Right lobe of liver (tissue), 4 donors: ENCODE measurements at regions not wholly inside any gene's neighbourhood (a gene's known extent, or its start where the extent isn't known, plus 50 kb on each side); places are given as distances from the start of the nearest gene placed in this dataset.

ENCODE experiments used
- CTCF ChIP-seq, 4 donors: fragments of 200-600 bp in 3 of 4; fragments of 450-650 bp in 1 of 4; IDR thresholded peaks; one replicate each; pipeline versions ENCODE4 v1.5.1 to v1.8.0; 2016 to 2022; ENCODE audit warnings: antibody characterized with exemption in 4 of 4, mild to moderate bottlenecking in 2 of 4
- POLR2A ChIP-seq: fragments of 450-650 bp; IDR thresholded peaks from one replicate; pipeline ENCODE4 v1.6.1; 2017; ENCODE audit warnings: antibody characterized with exemption, mild to moderate bottlenecking
- donor health status: DM: no; HTN: no; CAD: no.
- donor health status: DM: no; HTN: no; CAD: no.
- donor health status: DM: no; HTN: yes; CAD: no.

- TF ChIP-seq CTCF (IDR thresholded peaks at IDR 0.05) (no peak), POLR2A (no peak)
Measured at GRCh38 chr18:67926929-67927864, 410.7 kb upstream of the DSEL start.
